Iris pigment epithelial cell (primary cell): ENCODE measurements at regions not wholly inside any gene's neighbourhood (a gene's known extent, or its start where the extent isn't known, plus 50 kb on each side); places are given as distances from the start of the nearest gene placed in this dataset.
A peak's percentile ranks its signal among the peaks of the same experiment; 100 is the strongest.

Source experiments
- DNase-seq: peaks from one replicate; pipeline ENCODE4 v3.0.0-alpha.2; 2011; ENCODE audit warnings: low read depth

- peak; percentile 67 for DNase-seq
Observed at GRCh38 chr12:86683568-86684304, 427.5 kb upstream of the MGAT4C start.

GRCh38 chr12:86681060-86681459 lies 424.9 kb upstream of the MGAT4C start:
- no peak for DNase-seq

- no peak for DNase-seq
Observed at GRCh38 chr12:86675197-86675596, 419.0 kb upstream of the MGAT4C start.

GRCh38 chr12:86670986-86671385 lies 414.8 kb upstream of the MGAT4C start:
- DNase-seq = no peak

- no peak for DNase-seq
Observed at GRCh38 chr12:86669010-86669409, 412.8 kb upstream of the MGAT4C start.

- DNase-seq = peak; percentile 13
Observed at GRCh38 chr12:86666316-86666715, 410.1 kb upstream of the MGAT4C start.

- peak; percentile 9 for DNase-seq
Observed at GRCh38 chr12:86663716-86664115, 407.5 kb upstream of the MGAT4C start.

- no peak for DNase-seq
Observed at GRCh38 chr12:86663173-86663572, 407.0 kb upstream of the MGAT4C start.

GRCh38 chr12:86662464-86662863 lies 406.3 kb upstream of the MGAT4C start:
- no peak for DNase-seq

GRCh38 chr12:86660488-86661147 lies 404.4 kb upstream of the MGAT4C start:
- DNase-seq = peak; percentile 80

- DNase-seq = no peak
Observed at GRCh38 chr12:86659985-86660384, 403.8 kb upstream of the MGAT4C start.

GRCh38 chr12:86658303-86658702 lies 402.1 kb upstream of the MGAT4C start:
- no peak for DNase-seq

- no peak for DNase-seq
Observed at GRCh38 chr12:86647800-86648199, 391.6 kb upstream of the MGAT4C start.

GRCh38 chr12:86634456-86635410 lies 378.5 kb upstream of the MGAT4C start:
- DNase-seq = peak; percentile 19

GRCh38 chr12:86627001-86627400 lies 370.8 kb upstream of the MGAT4C start:
- DNase-seq = no peak

GRCh38 chr12:86623267-86623666 lies 367.1 kb upstream of the MGAT4C start:
- DNase-seq = no peak

GRCh38 chr12:86621957-86622356 lies 365.8 kb upstream of the MGAT4C start:
- DNase-seq = no peak

- DNase-seq = peak; percentile 42
Observed at GRCh38 chr12:86613311-86613710, 357.1 kb upstream of the MGAT4C start.

GRCh38 chr12:86608638-86609037 lies 352.4 kb upstream of the MGAT4C start:
- no peak for DNase-seq

GRCh38 chr12:86601550-86602308 lies 345.5 kb upstream of the MGAT4C start:
- DNase-seq = no peak

- no peak for DNase-seq
Observed at GRCh38 chr12:86600664-86601231, 344.6 kb upstream of the MGAT4C start.
